T-helper 2 cell (primary cell): ENCODE measurements at regions not wholly inside any gene's neighbourhood (a gene's known extent, or its start where the extent isn't known, plus 50 kb on each side); places are given as distances from the start of the nearest gene placed in this dataset.
A peak's percentile ranks its signal among the peaks of the same experiment; 100 is the strongest.
"Not testable (repeated sequence)": the region's sequence is repeated elsewhere in the genome, so short reads cannot be mapped to it uniquely, and the experiment has no call there.

Source experiments
- DNase-seq, 5 experiments: peaks; one replicate each; pipeline versions ENCODE4 v3.0.0 to v3.0.0-alpha.2; 2012 to 2022

- no peak for DNase-seq
These were observed 687.2 kb downstream of the RNF144A start for GRCh38 chr2:7604456-7604855.

GRCh38 chr2:7607441-7608173 lies 690.4 kb downstream of the RNF144A start:
- DNase-seq, result no peak

- no peak for DNase-seq
These were observed 692.3 kb downstream of the RNF144A start for GRCh38 chr2:7609556-7609955.

GRCh38 chr2:7609974-7610373 lies 692.8 kb downstream of the RNF144A start:
- peak in 1 of 5 experiments; percentile 32 for DNase-seq

- DNase-seq, result no peak
These were observed 694.5 kb downstream of the RNF144A start for GRCh38 chr2:7611750-7612149.

GRCh38 chr2:7612969-7613368 lies 695.8 kb downstream of the RNF144A start:
- no peak for DNase-seq

GRCh38 chr2:7613831-7614230 lies 696.6 kb downstream of the RNF144A start:
- DNase-seq, result no peak

- DNase-seq, result no peak
These were observed 700.8 kb downstream of the RNF144A start for GRCh38 chr2:7618031-7618430.

GRCh38 chr2:7619203-7619970 lies 702.2 kb downstream of the RNF144A start:
- DNase-seq, result no peak

GRCh38 chr2:7620255-7620654 lies 703.0 kb downstream of the RNF144A start:
- peak in 1 of 5 experiments; percentile 61 for DNase-seq

- DNase-seq, result peak in 1 of 5 experiments; percentile 48
These were observed 704.0 kb downstream of the RNF144A start for GRCh38 chr2:7621018-7621814.

GRCh38 chr2:7625392-7626138 lies 708.4 kb downstream of the RNF144A start:
- no peak for DNase-seq

GRCh38 chr2:7626139-7626537 lies 708.9 kb downstream of the RNF144A start:
- no peak for DNase-seq

- no peak for DNase-seq
These were observed 710.4 kb downstream of the RNF144A start for GRCh38 chr2:7627583-7627982.

GRCh38 chr2:7632420-7632819 lies 715.2 kb downstream of the RNF144A start:
- DNase-seq, result no peak

GRCh38 chr2:7633566-7634153 lies 716.4 kb downstream of the RNF144A start:
- no peak for DNase-seq

- DNase-seq, result no peak
These were observed 717.2 kb downstream of the RNF144A start for GRCh38 chr2:7634409-7634808.

GRCh38 chr2:7639476-7639875 lies 722.3 kb downstream of the RNF144A start:
- DNase-seq, result no peak

GRCh38 chr2:7641272-7641671 lies 724.1 kb downstream of the RNF144A start:
- not testable (repeated sequence) for DNase-seq

- DNase-seq, result no peak
These were observed 728.8 kb downstream of the RNF144A start for GRCh38 chr2:7646024-7646423.

- DNase-seq, result no peak
These were observed 729.4 kb downstream of the RNF144A start for GRCh38 chr2:7646661-7647060.

GRCh38 chr2:7648221-7648795 lies 731.1 kb downstream of the RNF144A start:
- no peak for DNase-seq
